T-helper 17 cell (primary cell): ENCODE measurements at regions not wholly inside any gene's neighbourhood (a gene's known extent, or its start where the extent isn't known, plus 50 kb on each side); places are given as distances from the start of the nearest gene placed in this dataset.

Experiments
- ATAC-seq: fragments of 150-1000 bp; cut with Tn5 transposase; 2 replicates; pipeline ENCODE4 v1.10.0; 2021; ENCODE audit warnings: mild to moderate bottlenecking, moderate library complexity
- DNase-seq, 3 donors: peaks; one replicate each; pipeline versions ENCODE4 v3.0.0 to v3.0.0-alpha.2; 2020 to 2021
- H3K9me3 ChIP-seq: one replicate; pipeline ENCODE4 v1.7.0; 2013; ENCODE audit warnings: low read length, mild to moderate bottlenecking; ENCODE audit not compliant: control insufficient read depth, poor library complexity, severe bottlenecking
- H3K27ac Mint-ChIP-seq: one replicate; pipeline ENCODE4 v1.8.0; 2022; ENCODE audit warnings: mild to moderate bottlenecking, moderate library complexity, mixed read lengths
- H3K27me3 Mint-ChIP-seq: one replicate; pipeline ENCODE4 v1.8.0; 2022; ENCODE audit warnings: mixed read lengths
- H3K36me3 Mint-ChIP-seq: one replicate; pipeline ENCODE4 v1.8.0; 2022; ENCODE audit warnings: low read depth, mixed read lengths
- H3K4me1 Mint-ChIP-seq: one replicate; pipeline ENCODE4 v1.8.0; 2022; ENCODE audit warnings: mild to moderate bottlenecking, mixed read lengths
- H3K4me3 Mint-ChIP-seq: one replicate; pipeline ENCODE4 v1.8.0; 2022; ENCODE audit warnings: mild to moderate bottlenecking, moderate library complexity, mixed read lengths

DNA sequence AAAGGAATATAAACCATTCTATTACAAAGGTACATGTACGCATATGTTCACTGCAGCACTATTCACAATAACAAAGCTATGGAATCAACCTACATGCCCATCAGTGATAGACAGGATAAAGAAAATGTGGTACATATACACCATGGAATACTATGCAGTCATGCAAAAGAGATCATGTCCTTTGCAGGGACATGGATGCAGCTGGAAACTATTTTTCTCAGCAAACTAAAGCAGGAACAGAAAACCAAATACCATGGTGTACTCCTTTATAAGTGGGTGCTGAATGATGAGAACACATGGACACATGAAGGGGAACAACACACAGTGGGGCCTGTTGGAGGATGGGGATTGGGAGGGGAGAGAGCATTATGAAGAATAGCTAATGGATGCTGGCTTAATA lies 104.6 kb upstream of the CENPW start:
- no peak overlapping the region for H3K4me3 Mint-ChIP-seq
- no peaks in the 10 kb centered on the region for H3K4me1 Mint-ChIP-seq
- no peak for ATAC-seq
- H3K9me3 ChIP-seq: no peaks in the 10 kb centered on the region
- no peak overlapping the region for H3K27ac Mint-ChIP-seq
- no peak for DNase-seq
- H3K36me3 Mint-ChIP-seq: no peaks in the 10 kb centered on the region
- H3K27me3 Mint-ChIP-seq: no peaks in the 10 kb centered on the region

DNA sequence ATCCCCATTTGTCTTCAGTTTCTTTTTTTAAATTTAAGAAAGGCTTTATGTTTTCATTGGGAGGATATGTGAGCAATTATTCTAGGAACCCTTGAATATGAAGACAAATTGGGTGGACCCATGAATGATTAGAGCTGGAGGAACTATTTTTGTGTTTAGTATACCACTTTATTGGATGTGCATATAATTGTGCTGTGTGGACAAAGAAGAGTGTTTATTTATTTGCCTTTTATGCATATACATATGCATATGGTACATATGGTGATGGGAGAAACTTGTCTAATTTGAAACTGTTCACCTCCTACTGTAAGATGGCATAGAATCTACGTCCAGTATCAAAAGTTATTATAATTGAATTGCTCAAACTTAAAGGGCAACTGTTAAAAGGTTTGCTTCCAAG lies 94.8 kb upstream of the CENPW start:
- Mint-ChIP-seq H3K36me3 (no peaks in the 10 kb centered on the region), H3K4me1 (no peaks in the 10 kb centered on the region), H3K4me3 (no peak overlapping the region), H3K27ac (no peak overlapping the region), H3K27me3 (no peaks in the 10 kb centered on the region)
- ATAC-seq (no peak), DNase-seq (no peak)
- no peaks in the 10 kb centered on the region for H3K9me3 ChIP-seq

DNA sequence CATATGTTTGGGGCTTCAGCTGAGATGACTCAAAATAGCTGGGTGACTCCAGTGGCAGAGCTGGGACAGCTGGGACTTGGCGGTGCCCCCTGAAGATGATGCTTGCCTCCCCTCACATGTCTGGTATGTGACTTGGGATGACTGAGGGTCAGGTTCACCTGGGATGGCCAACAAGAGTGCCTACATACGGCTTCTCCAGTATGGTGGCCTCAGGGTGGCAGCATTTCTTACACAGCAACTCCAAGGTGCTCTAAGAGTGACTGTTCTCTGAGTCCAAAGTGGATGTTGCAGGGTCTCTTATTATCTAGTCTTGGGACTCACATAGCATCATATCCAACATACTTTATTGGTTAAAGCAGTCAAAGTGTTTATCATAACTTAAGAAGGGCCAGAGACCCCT lies 87.8 kb upstream of the CENPW start:
- H3K36me3 Mint-ChIP-seq: no peaks in the 10 kb centered on the region
- no peaks in the 10 kb centered on the region for H3K9me3 ChIP-seq
- no peaks in the 10 kb centered on the region for H3K27me3 Mint-ChIP-seq
- no peak overlapping the region for H3K4me3 Mint-ChIP-seq
- DNase-seq: no peak
- no peaks in the 10 kb centered on the region for H3K4me1 Mint-ChIP-seq
- no peak for ATAC-seq
- no peak overlapping the region for H3K27ac Mint-ChIP-seq

DNA sequence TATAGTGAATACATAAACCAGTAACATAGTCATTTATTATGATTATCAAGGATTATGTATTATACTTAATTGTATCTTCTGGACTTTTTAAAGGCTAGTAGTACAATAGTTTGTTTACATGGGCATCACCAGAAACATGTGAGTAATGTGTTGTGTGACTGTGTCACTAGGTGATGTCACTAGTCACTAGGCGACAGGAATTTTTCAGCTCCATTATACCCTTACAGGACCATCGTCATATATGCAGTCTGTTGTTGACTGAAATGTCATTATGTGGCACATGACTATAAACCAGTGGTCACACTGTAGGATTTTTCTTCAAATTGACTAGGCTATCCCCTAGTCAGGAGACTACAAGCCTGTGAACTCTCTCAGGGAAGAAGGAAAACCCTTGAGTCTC lies 86.5 kb upstream of the CENPW start:
- no peaks in the 10 kb centered on the region for H3K9me3 ChIP-seq
- ATAC-seq (no peak), DNase-seq (no peak)
- Mint-ChIP-seq H3K36me3 (no peaks in the 10 kb centered on the region), H3K27ac (no peak overlapping the region), H3K27me3 (no peaks in the 10 kb centered on the region), H3K4me3 (no peak overlapping the region), H3K4me1 (no peaks in the 10 kb centered on the region)

DNA sequence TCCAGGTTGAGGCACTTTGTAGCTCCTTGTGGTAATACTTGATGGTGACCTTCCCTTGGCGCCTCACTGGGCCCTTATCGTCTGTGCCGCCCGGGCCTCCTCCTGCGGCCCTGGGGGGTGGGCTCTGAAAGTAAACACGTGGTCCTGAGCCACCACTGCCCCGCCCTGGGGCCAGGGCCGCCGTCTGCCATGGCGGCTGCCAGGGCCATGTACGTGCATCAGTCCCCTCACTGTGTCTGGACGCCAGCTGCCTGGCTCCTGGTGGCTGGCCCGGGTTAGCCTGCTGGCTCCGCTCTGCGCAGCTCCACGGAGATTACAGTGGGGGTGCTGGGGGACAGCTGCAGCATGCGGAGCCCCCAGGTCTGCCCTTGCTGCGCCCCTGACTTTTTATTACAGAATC lies 81.8 kb upstream of the CENPW start:
- Mint-ChIP-seq H3K27ac (no peak overlapping the region), H3K4me1 (no peaks in the 10 kb centered on the region), H3K4me3 (no peak overlapping the region), H3K27me3 (no peaks in the 10 kb centered on the region), H3K36me3 (no peaks in the 10 kb centered on the region)
- H3K9me3 ChIP-seq: no peaks in the 10 kb centered on the region
- DNase-seq (no peak), ATAC-seq (no peak)

DNA sequence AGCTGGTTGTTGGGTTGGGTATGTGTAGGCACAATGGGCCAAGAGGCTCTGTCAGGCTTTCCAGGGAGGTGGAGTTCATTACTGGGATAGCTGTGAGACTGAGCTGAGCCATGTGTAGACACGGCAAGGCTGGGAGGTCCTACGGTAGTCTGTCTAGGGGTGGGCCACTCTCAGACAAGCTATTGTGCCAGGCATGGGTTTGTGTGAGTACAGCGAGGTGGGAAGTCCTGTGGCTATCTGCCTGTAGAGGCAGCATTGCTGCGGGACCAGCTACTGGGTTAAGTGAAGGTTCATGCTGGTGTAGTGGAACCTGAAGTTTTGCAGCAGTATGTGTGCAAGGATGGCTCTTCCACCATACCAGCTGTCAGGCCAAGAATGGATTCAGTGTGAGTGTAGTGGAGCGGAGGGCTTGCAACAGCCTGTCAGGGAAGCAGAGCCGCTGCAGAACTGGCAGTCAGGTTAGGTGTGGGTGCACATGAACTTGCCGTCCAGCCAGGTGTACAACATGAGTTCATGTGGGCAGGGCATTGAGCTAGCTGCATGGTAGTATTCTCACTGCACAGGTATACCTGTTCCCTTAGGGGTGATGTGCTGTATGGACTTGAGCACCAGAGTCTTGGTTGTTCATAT lies 78.0 kb upstream of the CENPW start:
- no peak overlapping the region for H3K27ac Mint-ChIP-seq
- H3K4me1 Mint-ChIP-seq: no peaks in the 10 kb centered on the region
- no peak overlapping the region for H3K4me3 Mint-ChIP-seq
- ATAC-seq: no peak
- H3K27me3 Mint-ChIP-seq: no peaks in the 10 kb centered on the region
- DNase-seq: no peak
- H3K9me3 ChIP-seq: no peaks in the 10 kb centered on the region
- no peaks in the 10 kb centered on the region for H3K36me3 Mint-ChIP-seq

DNA sequence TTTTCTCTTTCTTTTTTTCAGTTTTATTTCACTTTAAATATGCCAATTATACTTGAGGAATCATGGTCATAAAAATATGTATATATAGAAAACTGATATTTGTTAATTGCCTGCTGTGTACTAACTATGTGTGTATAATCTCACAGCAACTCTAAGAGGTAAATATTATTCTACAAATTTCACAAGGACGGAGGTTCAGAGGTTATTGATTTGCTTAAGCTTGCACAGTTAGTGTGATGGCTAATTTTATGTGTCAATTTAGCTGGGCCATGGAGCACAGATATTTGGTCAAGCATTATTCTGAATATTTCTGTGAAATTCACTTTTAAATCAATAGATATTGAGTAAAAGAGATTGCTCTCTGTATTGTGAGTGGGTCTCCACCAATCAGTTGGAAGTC lies 75.7 kb upstream of the CENPW start:
- DNase-seq (no peak), ATAC-seq (no peak)
- H3K27me3 Mint-ChIP-seq: no peaks in the 10 kb centered on the region
- H3K4me3 Mint-ChIP-seq: no peak overlapping the region
- H3K9me3 ChIP-seq: no peaks in the 10 kb centered on the region
- H3K4me1 Mint-ChIP-seq: no peaks in the 10 kb centered on the region
- H3K27ac Mint-ChIP-seq: no peak overlapping the region
- no peaks in the 10 kb centered on the region for H3K36me3 Mint-ChIP-seq

DNA sequence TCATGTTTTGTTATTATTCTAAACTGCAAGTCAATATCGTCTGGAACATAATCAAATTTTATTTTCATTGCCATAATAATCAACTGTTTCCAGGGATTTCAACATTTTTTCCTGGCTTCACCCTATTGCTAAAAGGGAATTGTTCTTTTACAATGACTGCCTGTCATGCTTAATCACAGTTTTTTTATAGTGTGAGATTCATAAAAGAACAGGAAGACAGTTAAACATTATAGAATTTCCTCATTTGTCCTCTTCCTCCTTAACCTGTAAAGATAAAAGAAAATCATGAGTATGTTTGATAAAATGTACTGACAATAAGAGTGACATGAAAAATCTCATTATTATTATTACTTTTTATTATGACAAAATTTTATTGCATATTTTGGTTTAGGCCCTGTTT lies 73.3 kb upstream of the CENPW start:
- H3K9me3 ChIP-seq: no peaks in the 10 kb centered on the region
- H3K4me3 Mint-ChIP-seq: no peak overlapping the region
- H3K27me3 Mint-ChIP-seq: no peaks in the 10 kb centered on the region
- H3K4me1 Mint-ChIP-seq: no peaks in the 10 kb centered on the region
- DNase-seq (no peak), ATAC-seq (no peak)
- no peaks in the 10 kb centered on the region for H3K36me3 Mint-ChIP-seq
- H3K27ac Mint-ChIP-seq: no peak overlapping the region

DNA sequence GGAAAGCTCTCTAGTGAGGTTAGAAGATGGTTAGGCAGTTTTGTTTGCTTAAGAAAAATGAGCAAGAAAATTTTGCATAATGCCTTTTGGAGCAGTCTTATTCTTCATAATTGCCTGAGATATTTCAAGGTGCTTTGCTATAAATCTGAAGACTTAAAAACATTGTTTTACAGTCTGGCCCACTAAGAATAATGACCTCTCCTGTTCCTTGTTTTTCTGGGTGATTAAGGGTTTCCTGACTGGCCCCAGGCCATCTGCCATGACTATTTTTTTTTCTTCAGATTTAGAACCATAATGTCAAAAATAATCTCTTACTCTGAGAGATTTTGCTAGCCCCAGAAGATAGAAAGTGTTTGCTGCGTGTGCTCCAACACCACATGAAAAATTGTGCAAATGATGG lies 72.3 kb upstream of the CENPW start:
- no peak overlapping the region for H3K27ac Mint-ChIP-seq
- H3K9me3 ChIP-seq: no peaks in the 10 kb centered on the region
- no peak overlapping the region for H3K4me3 Mint-ChIP-seq
- no peaks in the 10 kb centered on the region for H3K36me3 Mint-ChIP-seq
- ATAC-seq (no peak), DNase-seq (no peak)
- H3K27me3 Mint-ChIP-seq: no peaks in the 10 kb centered on the region
- H3K4me1 Mint-ChIP-seq: no peaks in the 10 kb centered on the region

DNA sequence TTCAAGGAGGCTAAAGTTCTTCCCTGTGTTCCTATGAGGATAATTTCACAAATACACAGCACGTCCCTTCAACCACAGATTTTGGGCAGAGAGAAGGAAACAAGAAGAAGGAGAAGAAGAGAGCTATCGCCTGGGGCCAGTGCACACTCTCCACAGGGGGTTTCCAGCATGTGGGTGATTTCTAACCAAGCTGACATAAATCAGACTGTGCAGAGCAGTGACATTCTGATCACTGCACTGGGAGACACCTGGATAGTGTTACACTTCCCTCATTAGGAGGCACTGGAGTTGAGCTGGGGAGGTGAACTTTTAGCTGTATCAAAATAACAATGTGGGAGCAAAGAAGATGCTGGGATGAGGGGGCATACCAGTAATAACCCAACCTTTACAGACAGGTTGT lies 71.8 kb upstream of the CENPW start:
- H3K36me3 Mint-ChIP-seq: no peaks in the 10 kb centered on the region
- no peaks in the 10 kb centered on the region for H3K27me3 Mint-ChIP-seq
- no peak overlapping the region for H3K4me3 Mint-ChIP-seq
- H3K9me3 ChIP-seq: no peaks in the 10 kb centered on the region
- ATAC-seq (no peak), DNase-seq (no peak)
- H3K4me1 Mint-ChIP-seq: no peaks in the 10 kb centered on the region
- H3K27ac Mint-ChIP-seq: no peak overlapping the region

DNA sequence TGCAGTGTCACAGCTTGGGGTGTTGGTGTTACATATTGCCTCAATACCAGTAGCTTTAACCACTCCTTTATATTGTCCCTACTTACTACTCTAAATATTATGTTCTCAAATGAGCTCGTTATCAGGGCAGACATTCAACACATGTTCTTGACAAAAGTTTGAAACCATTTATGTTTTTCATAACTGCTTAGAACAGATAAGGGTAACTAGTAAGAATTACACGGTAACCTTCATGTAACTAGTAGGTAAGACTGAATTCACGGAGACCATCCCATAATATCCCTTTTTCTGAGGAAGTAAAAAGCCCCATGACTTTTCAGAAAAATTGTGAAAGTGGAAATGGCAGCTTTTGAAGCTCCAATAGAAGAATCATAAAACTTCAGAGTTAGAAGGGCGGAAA lies 59.6 kb upstream of the CENPW start:
- H3K27me3 Mint-ChIP-seq: no peaks in the 10 kb centered on the region
- H3K36me3 Mint-ChIP-seq: no peaks in the 10 kb centered on the region
- no peaks in the 10 kb centered on the region for H3K4me1 Mint-ChIP-seq
- DNase-seq (no peak), ATAC-seq (no peak)
- no peaks in the 10 kb centered on the region for H3K9me3 ChIP-seq
- no peak overlapping the region for H3K27ac Mint-ChIP-seq
- no peak overlapping the region for H3K4me3 Mint-ChIP-seq

DNA sequence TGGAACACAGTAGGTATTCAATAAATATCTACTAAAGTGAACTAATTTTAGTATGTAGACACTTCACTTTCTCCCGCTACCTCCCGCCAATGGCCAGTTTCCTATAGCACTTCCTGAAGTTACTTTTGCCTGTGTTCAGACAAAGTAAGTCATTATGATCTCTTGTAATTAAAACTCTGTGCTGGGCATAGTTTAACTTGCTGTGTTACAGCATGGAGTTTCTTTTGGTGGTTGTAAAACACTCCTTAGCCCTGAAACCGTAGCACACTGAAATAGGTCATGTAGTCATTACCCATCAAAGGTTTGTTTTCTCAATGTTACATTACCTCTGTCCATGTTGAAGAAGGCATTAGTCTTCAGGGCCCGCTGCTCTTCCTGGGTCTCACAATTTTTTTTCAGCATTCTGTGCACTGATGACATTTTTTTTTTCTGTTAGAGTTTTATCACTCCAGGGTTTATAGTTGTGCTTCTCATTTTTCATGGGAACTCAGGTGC lies 54.0 kb upstream of the CENPW start:
- no peaks in the 10 kb centered on the region for H3K4me1 Mint-ChIP-seq
- H3K27me3 Mint-ChIP-seq: no peaks in the 10 kb centered on the region
- no peaks in the 10 kb centered on the region for H3K36me3 Mint-ChIP-seq
- no peaks in the 10 kb centered on the region for H3K9me3 ChIP-seq
- DNase-seq: no peak
- no peak for ATAC-seq
- no peak overlapping the region for H3K27ac Mint-ChIP-seq
- no peak overlapping the region for H3K4me3 Mint-ChIP-seq
